K562 (cell line): ENCODE measurements at regions not wholly inside any gene's neighbourhood (a gene's known extent, or its start where the extent isn't known, plus 50 kb on each side); places are given as distances from the start of the nearest gene placed in this dataset.

Experiments
- ATAC-seq: fragments of 200-7000 bp; cut with Tn5 transposase; 3 replicates; pipeline ENCODE4 v1.9.1; 2020; ENCODE audit warnings: moderate library complexity
- BruUV-seq: library from RNA; stranded (reverse); fragments of 400-500 nt; replicated peaks from 2 replicates; lab custom pipeline; 2021; lab: Mats Ljungman, UMichigan
- CTCF ChIA-PET: fragments of 300-600 bp; formaldehyde crosslinking; extraction: SDS; loops from one replicate; lab custom pipeline; 2021; ENCODE audit warnings: low intra/inter-chr PET ratio; lab: Yijun Ruan, JAX
- POLR2A ChIA-PET: fragments of 300-600, 350-650 bp; sonication (Branson Sonifier 250); formaldehyde crosslinking; extraction: SDS; loops from one replicate; lab custom pipeline; 2021; ENCODE audit warnings: antibody characterized with exemption, inconsistent platforms; lab: Yijun Ruan, JAX
- DNase-seq, 4 experiments: peaks; one replicate each; pipeline versions ENCODE4 v3.0.0 to v3.0.0-alpha.2; 2011 to 2018; ENCODE audit warnings: low spot score in 3 of 4, mixed read lengths in 3 of 4; ENCODE audit errors: extremely low read depth in 1 of 4
- FAIRE-seq: peaks from 2 replicates; lab custom pipeline; 2011; peaks lifted over from hg19 to GRCh38; lab: Jason Lieb, UNC
- H2AFZ ChIP-seq: 2 replicates; pipeline ENCODE4 v1.6.0; 2011; ENCODE audit warnings: low read depth, low read length, control low read depth, inconsistent platforms
- H3K27ac ChIP-seq: fragments of 200-600 bp; 3 replicates; pipeline ENCODE4 v1.8.0; 2011; ENCODE audit warnings: low read depth, mild to moderate bottlenecking, control low read depth, inconsistent platforms, low read length, moderate library complexity, mixed read lengths; ENCODE audit errors: extremely low read depth
- H3K27me3 ChIP-seq, 2 experiments: fragments of 300-600 bp in 1 of 2; 2 replicates in 1 of 2; 3 replicates in 1 of 2; pipeline versions ENCODE4 v1.6.0 to v1.8.0; 2011; ENCODE audit warnings: inconsistent platforms in 2 of 2, low read length in 2 of 2, mild to moderate bottlenecking in 1 of 2, mixed read lengths in 1 of 2, moderate library complexity in 1 of 2; ENCODE audit not compliant: control insufficient read depth in 2 of 2, insufficient read depth in 2 of 2
- H3K36me3 ChIP-seq: fragments of 300-600 bp; 3 replicates; pipeline ENCODE4 v1.8.0; 2011; ENCODE audit warnings: mild to moderate bottlenecking, low read length, inconsistent platforms; ENCODE audit not compliant: control insufficient read depth, insufficient read depth
- H3K4me1 ChIP-seq, 2 experiments: fragments of 200-600 bp in 1 of 2; replicated peaks in 1 of 2; 2 replicates in 1 of 2; 3 replicates in 1 of 2; pipeline versions ENCODE4 v1.5.1 to v1.8.0; 2011; ENCODE audit warnings: inconsistent platforms in 2 of 2, low read length in 2 of 2, mild to moderate bottlenecking in 1 of 2, mixed read lengths in 1 of 2, moderate library complexity in 1 of 2; ENCODE audit not compliant: control insufficient read depth in 2 of 2, insufficient read depth in 2 of 2
- H3K4me2 ChIP-seq: 2 replicates; pipeline ENCODE4 v1.6.1; 2011; ENCODE audit warnings: low read length, control low read depth, inconsistent platforms, mixed read lengths; ENCODE audit not compliant: insufficient read depth
- H3K4me3 ChIP-seq: fragments of 200-600 bp; sonication (generic), shearing (Covaris generic); 2 replicates; pipeline ENCODE4 v1.5.1; 2016; ENCODE audit warnings: control low read depth, inconsistent platforms
- H3K79me2 ChIP-seq: fragments of 200-600 bp; 3 replicates; pipeline ENCODE4 v1.8.0; 2011; ENCODE audit warnings: low read length, inconsistent platforms; ENCODE audit not compliant: control insufficient read depth, insufficient read depth
- H3K9ac ChIP-seq, 2 experiments: 2 replicates each; pipeline versions ENCODE4 v1.6.0 to v1.6.1; 2011; ENCODE audit warnings: low read depth in 2 of 2, low read length in 2 of 2, control low read depth in 1 of 2, inconsistent platforms in 1 of 2, mild to moderate bottlenecking in 1 of 2, mixed read lengths in 1 of 2; ENCODE audit not compliant: insufficient read depth in 1 of 2
- H3K9me1 ChIP-seq: one replicate; pipeline ENCODE4 v1.6.0; 2011; ENCODE audit warnings: inconsistent platforms, mild to moderate bottlenecking, low read length, moderate library complexity; ENCODE audit not compliant: control insufficient read depth, insufficient read depth
- H3K9me3 ChIP-seq: replicated peaks from 2 replicates; pipeline ENCODE4 v1.5.1; 2011; ENCODE audit warnings: low read depth, low read length, inconsistent platforms; ENCODE audit not compliant: control insufficient read depth, insufficient read depth
- H4K20me1 ChIP-seq: replicated peaks from 2 replicates; pipeline ENCODE4 v1.6.1; 2011; ENCODE audit warnings: low read length, inconsistent platforms, mixed read lengths; ENCODE audit not compliant: control insufficient read depth, insufficient read depth
- E2F5 ChIP-seq: sonication (generic); formaldehyde crosslinking; IDR thresholded peaks from 2 replicates; pipeline ENCODE4 v1.8.0; 2022; ENCODE audit warnings: mild to moderate bottlenecking, missing genetic modification reagents
- GATAD2A ChIP-seq: fragments of 450-650 bp; IDR thresholded peaks from 2 replicates; pipeline ENCODE4 v1.6.1; 2017
- HNRNPL ChIP-seq: fragments of 200-400 bp; formaldehyde crosslinking; IDR thresholded peaks from 2 replicates; pipeline ENCODE4 v1.6.1; 2017; ENCODE audit warnings: low read depth, mild to moderate bottlenecking, low read length
- KLF6 ChIP-seq: fragments of 250-450 bp; sonication (Bioruptor Pico); IDR thresholded peaks from 2 replicates; pipeline ENCODE4 v1.4.0; 2020; ENCODE audit warnings: mild to moderate bottlenecking, moderate library complexity, borderline replicate concordance
- MLX ChIP-seq, 2 experiments: fragments of 450-650 bp in 1 of 2; sonication (generic) in 1 of 2; formaldehyde crosslinking; conservative IDR thresholded peaks; 2 replicates each; pipeline versions ENCODE4 v1.4.0 to v1.8.1; 2020 to 2022; ENCODE audit warnings: mild to moderate bottlenecking in 1 of 2, missing genetic modification reagents in 1 of 2
- NFYB ChIP-seq: IDR thresholded peaks from 2 replicates; pipeline ENCODE4 v1.6.1; 2011; ENCODE audit warnings: mild to moderate bottlenecking, moderate library complexity; ENCODE audit not compliant: insufficient read length; ENCODE audit errors: extremely low read depth
- SPI1 ChIP-seq: IDR thresholded peaks from 2 replicates; pipeline ENCODE4 v1.6.1; 2011; ENCODE audit warnings: low read depth, low read length, control low read depth, borderline replicate concordance
- ZNF165 ChIP-seq: fragments of 250-450 bp; sonication (Bioruptor Pico); IDR thresholded peaks from 2 replicates; pipeline ENCODE4 v1.4.0; 2020; ENCODE audit warnings: borderline replicate concordance
- ZNF696 ChIP-seq: fragments of 250-450 bp; sonication (Bioruptor Pico); conservative IDR thresholded peaks from 2 replicates; pipeline ENCODE4 v1.4.0; 2020; ENCODE audit warnings: mild to moderate bottlenecking, moderate library complexity
- ZNF699 ChIP-seq: fragments of 250-450 bp; sonication (Bioruptor Pico); IDR thresholded peaks from 2 replicates; pipeline ENCODE4 v1.8.0; 2021; ENCODE audit warnings: mild to moderate bottlenecking, moderate library complexity; ENCODE audit not compliant: insufficient replicate concordance
- WGBS: fragments of 100-300 bp; shearing (Covaris generic); methylation state at CpG from one replicate; pipeline ENCODE4 v1.1.6; 2016; ENCODE audit warnings: low coverage, mixed read lengths; ENCODE audit not compliant: insufficient coverage; ENCODE audit errors: missing lambda C conversion rate; 5-methylcytosine and 5-hydroxymethylcytosine counted together
- in situ Hi-C: fragments of 300-500 bp; cut with MboI; formaldehyde crosslinking; loops from 4 replicates; pipeline ENCODE4 v1.15.0; 2018; ENCODE audit warnings: inconsistent platforms, mixed read lengths
- intact Hi-C: fragments of 100-400 bp; cut with micrococcal nuclease; formaldehyde crosslinking; loops from 2 replicates; pipeline ENCODE4 v1.14.2; 2022

- H3K9me3 ChIP-seq = peaks cover 1% of the 10 kb centered on the region; the same call in 1 of the 2 replicates
- WGBS = 0% methylated on average over 1 of the region's 1 CpG
- in situ Hi-C loops (no loop called here), intact Hi-C loops (no loop called here)
- ChIA-PET CTCF (no interaction called here), POLR2A (no interaction called here)
- no peak overlapping the region for H3K27ac ChIP-seq
- H3K9me1 ChIP-seq = no peaks in the 10 kb centered on the region
- H3K9ac ChIP-seq = no peak overlapping the region
- H4K20me1 ChIP-seq = no peaks in the 10 kb centered on the region
- DNase-seq = no peak
- H3K79me2 ChIP-seq = no peaks in the 10 kb centered on the region
- no peak overlapping the region for H3K4me2 ChIP-seq
- H3K4me3 ChIP-seq = no peak overlapping the region
- H3K36me3 ChIP-seq = no peaks in the 10 kb centered on the region
- ATAC-seq = no peak
- H3K27me3 ChIP-seq = no peaks in the 10 kb centered on the region
- no peak for FAIRE-seq
- H2AFZ ChIP-seq = no peak overlapping the region
- H3K4me1 ChIP-seq = no peaks in the 10 kb centered on the region
- no TSS peak for BruUV-seq
- TF ChIP-seq GATAD2A = no peak
- no peak for TF ChIP-seq HNRNPL
These were observed 53.0 kb upstream of the SEMA3A start for GRCh38 chr7:84247591-84247990.

GRCh38 chr7:84245835-84246234, 51.2 kb upstream of the SEMA3A start:
- BruUV-seq = no TSS peak
- Histone ChIP-seq H3K4me2 (no peak overlapping the region), H3K27me3 (no peaks in the 10 kb centered on the region), H3K79me2 (no peaks in the 10 kb centered on the region), H2AFZ (no peak overlapping the region), H3K27ac (no peak overlapping the region), H3K9ac (no peak overlapping the region), H3K9me3 (peaks cover 1% of the 10 kb centered on the region; the same call in 1 of the 2 replicates), H3K4me3 (no peak overlapping the region), H3K36me3 (no peaks in the 10 kb centered on the region), H3K4me1 (no peaks in the 10 kb centered on the region), H3K9me1 (no peaks in the 10 kb centered on the region), H4K20me1 (no peaks in the 10 kb centered on the region)
- WGBS = 2% methylated on average over 5 of the region's 5 CpGs
- ChIA-PET POLR2A (no interaction called here), CTCF (no interaction called here)
- intact Hi-C loops (no loop called here), in situ Hi-C loops (no loop called here)
- ATAC-seq (no peak), DNase-seq (no peak), FAIRE-seq (no peak)
- TF ChIP-seq SPI1 (no peak), E2F5 (no peak), KLF6 (CRISPR knock-in tag) (no peak), ZNF696 (no peak), ZNF165 (no peak), NFYB (no peak), MLX (CRISPR knock-in tag; conservative IDR thresholded peaks at IDR 0.05) (no peak), ZNF699 (CRISPR knock-in tag) (no peak)
